Astrocyte (in vitro differentiated cells and primary cell): ENCODE measurements at regions not wholly inside any gene's neighbourhood (a gene's known extent, or its start where the extent isn't known, plus 50 kb on each side); places are given as distances from the start of the nearest gene placed in this dataset.

Source experiments
- DNase-seq: peaks from one replicate; pipeline ENCODE4 v3.0.0-alpha.2; 2010; ENCODE audit warnings: low read depth
- FAIRE-seq: peaks from 2 replicates; lab custom pipeline; 2011; peaks lifted over from hg19 to GRCh38; lab: Jason Lieb, UNC
- H2AFZ ChIP-seq: 2 replicates; pipeline ENCODE4 v1.6.0; 2012; ENCODE audit warnings: low read depth, low read length, inconsistent platforms
- H3K27ac ChIP-seq: 2 replicates; pipeline ENCODE4 v1.5.1; 2011; ENCODE audit warnings: low read depth, low read length, inconsistent platforms
- H3K27me3 ChIP-seq: 2 replicates; pipeline ENCODE4 v1.6.0; 2011; ENCODE audit warnings: low read length, inconsistent platforms; ENCODE audit not compliant: insufficient read depth
- H3K36me3 ChIP-seq: 2 replicates; pipeline ENCODE4 v1.5.1; 2011; ENCODE audit warnings: low read length, inconsistent platforms; ENCODE audit not compliant: insufficient read depth
- H3K4me1 ChIP-seq: 2 replicates; pipeline ENCODE4 v1.5.1; 2011; ENCODE audit warnings: low read length, inconsistent platforms; ENCODE audit not compliant: insufficient read depth
- H3K4me2 ChIP-seq: 2 replicates; pipeline ENCODE4 v1.6.0; 2012; ENCODE audit warnings: low read length, inconsistent platforms
- H3K4me3 ChIP-seq: 2 replicates; pipeline ENCODE4 v1.5.1; 2011; ENCODE audit warnings: low read depth, mild to moderate bottlenecking, low read length, inconsistent platforms; ENCODE audit not compliant: insufficient read depth
- H3K79me2 ChIP-seq: 2 replicates; pipeline ENCODE4 v1.6.0; 2012; ENCODE audit warnings: mild to moderate bottlenecking, low read length, inconsistent platforms; ENCODE audit not compliant: insufficient read depth
- H3K9ac ChIP-seq: 2 replicates; pipeline ENCODE4 v1.6.0; 2012; ENCODE audit warnings: mild to moderate bottlenecking, low read length, inconsistent platforms
- H3K9me3 ChIP-seq: 2 replicates; pipeline ENCODE4 v1.5.1; 2012; ENCODE audit warnings: low read depth, mild to moderate bottlenecking, low read length, inconsistent platforms; ENCODE audit not compliant: insufficient read depth
- H4K20me1 ChIP-seq: 2 replicates; pipeline ENCODE4 v1.6.0; 2012; ENCODE audit warnings: low read length, inconsistent platforms; ENCODE audit not compliant: insufficient read depth
- H3K27ac Mint-ChIP-seq: one replicate; pipeline ENCODE4 v1.8.0; 2021; ENCODE audit warnings: mild to moderate bottlenecking, mixed read lengths; ENCODE audit not compliant: unreplicated experiment
- H3K27me3 Mint-ChIP-seq: one replicate; pipeline ENCODE4 v1.8.0; 2021; ENCODE audit warnings: low read depth, mixed read lengths; ENCODE audit not compliant: unreplicated experiment
- H3K36me3 Mint-ChIP-seq: one replicate; pipeline ENCODE4 v1.8.0; 2021; ENCODE audit warnings: low read depth, mixed read lengths; ENCODE audit not compliant: unreplicated experiment
- H3K4me1 Mint-ChIP-seq: one replicate; pipeline ENCODE4 v1.8.0; 2021; ENCODE audit warnings: low read depth, mixed read lengths; ENCODE audit not compliant: unreplicated experiment
- H3K4me3 Mint-ChIP-seq: one replicate; pipeline ENCODE4 v1.8.0; 2021; ENCODE audit warnings: mild to moderate bottlenecking, moderate library complexity, mixed read lengths; ENCODE audit not compliant: unreplicated experiment
- H3K9me3 Mint-ChIP-seq: one replicate; pipeline ENCODE4 v1.8.0; 2021; ENCODE audit warnings: mild to moderate bottlenecking, mixed read lengths; ENCODE audit not compliant: unreplicated experiment
- CTCF ChIP-seq: IDR thresholded peaks from 2 replicates; pipeline ENCODE4 v1.5.1; 2011; ENCODE audit warnings: low read depth, mild to moderate bottlenecking, inconsistent platforms, low read length, moderate library complexity; ENCODE audit not compliant: insufficient read depth
- EZH2 ChIP-seq: IDR thresholded peaks from 2 replicates; pipeline ENCODE4 v1.6.1; 2012; ENCODE audit warnings: mild to moderate bottlenecking, low read length, inconsistent platforms; ENCODE audit not compliant: insufficient read depth

DNA sequence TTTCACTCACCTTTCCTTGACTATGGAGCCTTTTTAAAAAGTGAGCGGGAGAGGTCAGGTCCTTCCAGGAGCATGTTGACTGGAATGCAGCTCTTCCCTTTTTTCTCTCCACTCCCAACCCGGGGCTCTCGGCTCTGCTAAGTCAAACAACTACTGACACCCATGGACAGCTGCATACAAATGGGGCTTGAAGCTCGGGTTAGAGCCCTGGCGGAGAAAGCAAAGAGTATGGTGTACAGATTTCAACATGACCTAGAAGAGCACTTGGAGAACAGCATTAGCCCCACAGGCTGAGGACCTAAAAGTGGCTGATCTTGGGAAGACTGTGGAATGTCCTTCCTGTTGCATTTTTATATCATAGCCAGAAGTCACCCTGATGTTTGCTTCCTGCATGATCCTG lies 162.0 kb upstream of the STMND1 start:
- Histone ChIP-seq H3K9me3 (no peaks in the 10 kb centered on the region), H3K27ac (no peak overlapping the region), H3K79me2 (no peaks in the 10 kb centered on the region), H3K9ac (no peak overlapping the region), H3K4me3 (no peak overlapping the region), H4K20me1 (no peaks in the 10 kb centered on the region), H2AFZ (no peak overlapping the region), H3K4me2 (no peak overlapping the region), H3K4me1 (no peaks in the 10 kb centered on the region), H3K27me3 (no peaks in the 10 kb centered on the region), H3K36me3 (no peaks in the 10 kb centered on the region)
- H3K27ac Mint-ChIP-seq, result no peak overlapping the region
- DNase-seq, result no peak
- H3K9me3 Mint-ChIP-seq, result peaks cover 1% of the 10 kb centered on the region
- no peak for FAIRE-seq
- TF ChIP-seq EZH2 (no peak), CTCF (no peak)
- H3K27me3 Mint-ChIP-seq, result peaks cover 4% of the 10 kb centered on the region
- H3K36me3 Mint-ChIP-seq, result no peaks in the 10 kb centered on the region
- no peak overlapping the region for H3K4me3 Mint-ChIP-seq
- H3K4me1 Mint-ChIP-seq, result no peaks in the 10 kb centered on the region

DNA sequence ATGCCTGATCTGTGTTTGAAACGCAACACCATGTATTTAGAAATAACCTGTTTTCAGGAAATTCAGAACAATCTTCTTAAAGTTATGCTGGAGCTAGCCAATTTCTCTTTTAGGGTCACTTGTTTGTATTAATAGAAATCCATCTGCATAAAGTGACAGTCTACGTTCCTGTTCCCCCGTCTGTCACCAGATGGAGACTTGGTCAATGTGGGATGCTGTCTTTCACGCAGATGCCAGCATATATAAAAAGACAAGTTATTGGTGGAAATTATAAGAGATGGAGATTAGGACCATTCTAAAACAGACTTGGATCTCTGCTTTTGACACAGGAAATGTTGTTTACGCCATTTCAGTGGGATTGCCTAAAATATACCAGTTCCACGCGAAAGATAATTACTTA lies 162.5 kb upstream of the STMND1 start:
- Histone ChIP-seq H4K20me1 (no peaks in the 10 kb centered on the region), H2AFZ (no peak overlapping the region), H3K9ac (no peak overlapping the region), H3K79me2 (no peaks in the 10 kb centered on the region), H3K9me3 (no peaks in the 10 kb centered on the region), H3K27ac (no peak overlapping the region), H3K36me3 (no peaks in the 10 kb centered on the region), H3K4me1 (no peaks in the 10 kb centered on the region), H3K27me3 (no peaks in the 10 kb centered on the region), H3K4me3 (no peak overlapping the region), H3K4me2 (no peak overlapping the region)
- H3K9me3 Mint-ChIP-seq, result no peaks in the 10 kb centered on the region
- no peak overlapping the region for H3K4me3 Mint-ChIP-seq
- no peaks in the 10 kb centered on the region for H3K4me1 Mint-ChIP-seq
- H3K27ac Mint-ChIP-seq, result no peak overlapping the region
- peaks cover 4% of the 10 kb centered on the region for H3K27me3 Mint-ChIP-seq
- no peak for DNase-seq
- no peaks in the 10 kb centered on the region for H3K36me3 Mint-ChIP-seq
- no peak for FAIRE-seq
- TF ChIP-seq EZH2 (no peak), CTCF (no peak)

GRCh38 chr6:16936893-16937292 lies 165.0 kb upstream of the STMND1 start:
- DNase-seq (no peak), FAIRE-seq (no peak)
- Histone ChIP-seq H3K36me3 (no peaks in the 10 kb centered on the region), H3K4me3 (no peak overlapping the region), H3K4me1 (no peaks in the 10 kb centered on the region), H3K9ac (no peak overlapping the region), H3K4me2 (no peak overlapping the region), H3K27ac (no peak overlapping the region), H3K79me2 (no peaks in the 10 kb centered on the region), H4K20me1 (no peaks in the 10 kb centered on the region), H3K9me3 (no peaks in the 10 kb centered on the region), H3K27me3 (no peaks in the 10 kb centered on the region), H2AFZ (no peak overlapping the region)
- no peak for TF ChIP-seq CTCF
- TF ChIP-seq EZH2, result no peak
- Mint-ChIP-seq H3K27ac (no peak overlapping the region), H3K4me1 (peaks cover 5% of the 10 kb centered on the region), H3K4me3 (no peak overlapping the region), H3K9me3 (no peaks in the 10 kb centered on the region), H3K36me3 (no peaks in the 10 kb centered on the region), H3K27me3 (peaks cover 10% of the 10 kb centered on the region)
